ENCODE measurements at regions not wholly inside any gene's neighbourhood (a gene's known extent, or its start where the extent isn't known, plus 50 kb on each side); places are given as distances from the start of the nearest gene placed in this dataset.
"Not testable (repeated sequence)": the region's sequence is repeated elsewhere in the genome, so short reads cannot be mapped to it uniquely, and the experiment has no call there.

- DNase-seq = no peak
Observed at GRCh38 chr14:66295386-66295785, 190.8 kb upstream of the CCDC196 start.

GRCh38 chr14:66300886-66301285, 185.3 kb upstream of the CCDC196 start:
- no peak for DNase-seq

DNA sequence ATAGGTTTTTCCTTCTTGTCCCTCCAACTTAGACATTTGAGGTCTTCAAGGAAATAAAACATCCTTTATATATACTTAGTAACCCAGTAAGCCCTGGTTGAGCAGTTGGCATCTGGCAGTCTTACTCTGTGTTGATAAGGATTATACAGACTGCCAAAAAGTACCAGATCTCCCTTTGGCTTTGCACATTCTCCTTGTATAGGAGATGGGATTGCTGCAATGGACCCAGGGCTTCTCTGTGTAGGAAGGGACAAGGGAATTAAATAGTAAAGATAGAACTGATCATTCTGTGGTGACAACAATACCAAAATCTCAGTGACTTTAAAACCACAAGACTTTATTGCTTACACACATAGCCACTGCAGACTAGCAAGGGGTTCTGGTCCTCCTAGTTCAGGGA, 180.1 kb upstream of the CCDC196 start:
- DNase-seq = no peak

- no peak for DNase-seq
Observed at GRCh38 chr14:66311058-66311457, 175.1 kb upstream of the CCDC196 start.

DNA sequence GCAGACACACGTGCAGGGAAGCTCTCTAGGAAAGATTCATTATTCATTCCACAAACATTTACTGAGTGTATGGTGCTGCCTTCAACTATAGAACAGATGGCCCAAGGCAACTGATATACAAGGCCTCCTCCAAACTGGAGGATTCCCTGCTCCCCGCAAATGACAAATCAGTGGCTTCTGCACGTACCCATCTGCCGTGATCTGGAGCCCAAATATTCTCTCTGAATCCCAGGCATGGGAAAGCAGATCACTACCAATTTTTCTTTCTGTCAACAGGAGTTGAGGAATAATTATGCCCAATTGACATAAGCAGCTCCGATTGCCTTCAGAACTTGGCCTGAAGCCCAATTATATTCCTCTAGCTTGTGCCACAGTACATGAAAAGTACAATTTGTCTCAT, 174.2 kb upstream of the CCDC196 start:
- DNase-seq = peak; percentile 3

DNA sequence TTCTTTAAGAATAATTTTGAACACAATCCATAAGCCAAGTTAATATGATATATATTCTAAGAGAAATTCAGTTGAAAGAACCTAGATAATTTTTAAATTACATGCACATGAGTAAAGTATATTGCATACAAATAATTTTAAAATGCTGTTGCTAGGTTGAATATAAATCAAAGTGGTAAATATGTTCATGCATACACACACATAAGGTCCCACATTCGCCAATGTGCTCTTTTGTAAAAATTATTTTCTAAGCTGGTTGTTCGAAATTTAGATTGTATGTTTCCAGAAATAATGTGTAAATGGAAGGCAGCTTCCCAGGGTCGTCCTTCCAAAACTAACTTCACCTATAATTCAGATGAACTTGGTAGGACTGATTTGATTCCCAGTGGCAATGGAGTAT, 173.7 kb upstream of the CCDC196 start:
- no peak for DNase-seq

GRCh38 chr14:66315098-66315497, 171.1 kb upstream of the CCDC196 start:
- no peak for DNase-seq

DNA sequence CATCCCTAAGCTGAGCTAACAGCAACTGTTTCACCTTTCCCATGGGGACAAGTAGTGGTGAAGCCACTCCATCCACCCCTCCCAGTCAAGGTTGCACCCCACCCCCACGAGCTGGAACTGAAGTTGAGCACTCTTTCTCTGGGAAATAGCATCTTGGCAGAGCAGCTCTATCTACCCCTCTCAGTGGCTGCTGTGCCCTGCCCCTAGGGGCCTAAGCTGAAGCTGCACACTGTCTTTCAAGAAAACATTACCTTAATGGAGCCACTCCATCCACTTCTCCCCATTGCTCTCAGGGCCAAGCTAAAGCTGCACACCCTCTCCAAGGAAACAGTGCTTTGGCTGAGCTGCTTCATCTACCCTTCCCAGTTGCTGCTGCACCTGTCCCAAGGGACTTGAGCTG, 170.6 kb upstream of the CCDC196 start:
- DNase-seq = peak; percentile 20

- no peak for DNase-seq
Observed at GRCh38 chr14:66322564-66322963, 163.6 kb upstream of the CCDC196 start.

DNA sequence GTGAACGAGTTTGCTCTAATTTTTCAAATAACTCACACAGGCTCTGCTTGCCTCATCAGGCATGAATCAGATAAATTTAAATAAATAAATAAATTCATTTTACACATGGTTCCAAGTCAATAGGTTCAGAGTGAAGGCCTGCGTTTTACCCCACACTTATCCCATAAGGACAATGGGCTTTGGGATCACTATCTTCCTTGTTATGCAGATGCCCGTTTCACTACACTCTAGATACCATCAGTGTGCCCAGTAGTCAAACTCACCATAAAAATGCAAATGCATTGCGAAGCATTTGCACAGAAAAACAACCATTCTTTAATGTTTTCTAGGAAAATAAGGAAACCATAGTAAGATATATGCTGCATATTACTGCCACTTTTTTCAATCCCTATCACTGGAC, 155.9 kb upstream of the CCDC196 start:
- DNase-seq = no peak

GRCh38 chr14:66330916-66331315, 155.3 kb upstream of the CCDC196 start:
- DNase-seq = no peak

DNA sequence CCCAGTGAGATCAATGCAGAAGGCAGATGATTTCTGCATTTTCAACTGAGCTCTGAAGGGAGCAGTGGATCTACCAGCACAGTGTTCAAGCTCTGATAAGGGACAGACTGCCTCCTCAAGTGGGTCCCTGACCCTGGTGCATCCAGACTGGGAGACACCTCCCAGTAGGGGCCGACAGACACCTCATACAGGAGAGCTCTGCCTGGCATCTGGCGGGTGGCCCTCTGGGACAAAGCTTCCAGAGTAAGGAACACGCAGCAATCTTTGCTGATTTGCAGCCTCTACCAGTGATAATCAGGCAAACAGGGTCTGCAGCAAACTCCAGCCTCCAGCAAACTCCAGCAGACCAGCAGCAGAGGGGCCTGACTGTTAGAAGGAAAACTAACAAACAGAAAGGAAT, 152.9 kb upstream of the CCDC196 start:
- DNase-seq = not testable (repeated sequence)

DNA sequence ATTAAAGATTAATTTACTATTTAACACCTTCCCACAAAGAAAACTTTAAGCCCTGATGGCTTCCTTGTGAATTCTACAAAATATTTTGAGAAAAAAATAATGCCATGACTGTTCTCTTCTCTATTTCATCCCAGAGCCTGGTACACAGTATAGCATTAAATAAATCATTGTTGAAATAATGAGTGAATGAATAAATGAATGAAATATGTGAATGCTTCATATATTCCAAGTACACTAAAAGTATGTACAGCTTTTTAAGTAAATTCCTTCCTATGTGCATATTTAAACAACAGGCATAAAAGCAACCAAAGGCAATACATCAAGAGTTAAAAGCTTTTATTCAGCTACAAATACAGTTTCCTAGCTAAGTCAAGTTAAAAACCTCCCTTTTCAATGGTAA, 144.9 kb upstream of the CCDC196 start:
- no peak for DNase-seq

DNA sequence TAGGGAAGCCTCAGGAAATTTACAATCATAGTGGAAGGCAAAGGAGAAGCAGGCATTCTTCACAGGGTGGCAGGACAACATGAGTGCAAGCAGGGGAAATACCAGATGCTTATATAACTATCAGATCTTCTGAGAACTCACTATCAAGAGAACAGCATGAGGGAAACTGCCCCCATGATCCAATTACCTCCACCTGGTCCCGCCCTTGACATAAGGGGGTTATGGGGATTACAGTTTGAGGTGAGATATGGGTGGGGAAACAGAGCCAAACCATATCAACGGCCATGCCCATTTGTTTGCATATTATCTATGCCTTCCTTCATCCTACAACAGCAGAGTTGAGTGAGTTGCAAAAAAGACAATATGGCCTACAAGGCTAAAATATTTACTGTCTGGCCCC, 140.2 kb upstream of the CCDC196 start:
- no peak for DNase-seq

DNA sequence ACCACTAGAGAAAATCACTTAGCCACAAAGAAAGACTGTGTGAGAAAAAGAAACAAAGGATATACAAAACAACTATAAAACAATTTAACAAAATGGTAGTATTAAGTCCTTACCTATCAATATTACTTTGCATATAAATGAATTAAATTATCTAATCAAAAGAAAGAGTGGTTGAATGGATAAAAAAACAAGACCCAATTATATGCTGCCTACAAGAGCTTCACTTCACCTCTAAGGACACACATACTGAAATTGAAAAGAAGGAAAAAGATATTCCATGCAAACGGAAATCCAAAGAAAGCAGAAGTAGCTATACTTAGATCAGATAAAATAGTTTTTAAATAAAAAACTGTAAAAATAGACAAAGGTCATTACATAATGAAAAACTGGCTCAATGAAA, 134.9 kb upstream of the CCDC196 start:
- DNase-seq = no peak

DNA sequence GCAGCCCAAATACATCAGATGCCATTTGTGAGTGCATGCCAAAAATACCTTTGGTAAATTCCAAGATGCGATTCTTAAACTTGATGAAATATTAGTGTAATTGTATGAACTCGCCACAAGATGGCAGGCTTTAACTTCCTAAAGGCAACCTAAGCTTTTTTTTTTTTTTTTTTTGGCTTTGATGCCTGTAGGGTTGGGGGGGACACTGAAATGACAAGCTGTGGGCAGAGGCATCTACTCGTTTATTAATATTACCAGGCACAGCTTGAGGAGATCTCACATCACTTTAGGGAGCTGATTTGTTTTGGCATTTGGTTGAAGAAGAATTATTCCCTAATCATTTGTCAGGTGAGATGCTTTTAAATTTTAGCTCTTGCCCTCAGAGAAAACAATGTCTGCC, 126.7 kb upstream of the CCDC196 start:
- no peak for DNase-seq

- no peak for DNase-seq
Observed at GRCh38 chr14:66360366-66360926, 125.7 kb upstream of the CCDC196 start.

DNA sequence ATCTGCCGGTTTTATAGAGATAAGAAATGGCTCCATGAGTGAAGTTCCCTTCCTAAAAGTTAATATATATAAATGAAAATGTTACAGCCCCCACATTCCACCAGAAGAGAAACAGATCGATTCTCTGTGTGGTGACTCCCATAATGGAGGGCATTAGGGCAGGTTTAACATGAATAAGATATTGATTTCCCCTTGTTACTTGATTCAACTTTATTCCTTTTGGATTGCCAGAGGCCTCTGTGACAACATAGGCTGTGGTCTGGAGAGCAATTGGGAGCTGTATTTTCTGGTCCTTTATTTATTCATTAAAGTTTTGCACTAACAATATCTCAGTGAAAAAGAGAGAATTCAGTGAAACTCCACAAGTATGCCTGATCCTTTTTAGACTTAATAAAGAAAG, 125.2 kb upstream of the CCDC196 start:
- DNase-seq = no peak

DNA sequence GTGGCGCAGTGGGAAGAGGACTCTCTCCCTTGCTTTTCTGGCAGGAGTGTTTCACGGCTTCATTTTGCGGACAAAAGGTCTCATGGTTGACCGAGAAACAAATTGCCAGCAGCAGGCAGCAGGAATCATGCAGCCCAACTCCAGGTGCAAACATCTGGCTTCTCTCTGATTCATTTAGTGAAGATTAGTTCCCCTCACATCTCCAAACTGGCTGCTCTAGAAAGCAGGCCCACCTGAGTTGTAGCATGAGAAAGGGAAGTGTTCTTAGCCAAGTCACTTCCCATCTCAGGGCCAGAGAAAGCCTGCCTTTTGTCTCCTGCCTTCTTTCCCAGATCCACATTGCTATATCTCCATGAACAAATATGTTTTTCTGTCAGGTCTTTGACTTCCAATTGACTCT, 120.8 kb upstream of the CCDC196 start:
- DNase-seq = no peak

DNA sequence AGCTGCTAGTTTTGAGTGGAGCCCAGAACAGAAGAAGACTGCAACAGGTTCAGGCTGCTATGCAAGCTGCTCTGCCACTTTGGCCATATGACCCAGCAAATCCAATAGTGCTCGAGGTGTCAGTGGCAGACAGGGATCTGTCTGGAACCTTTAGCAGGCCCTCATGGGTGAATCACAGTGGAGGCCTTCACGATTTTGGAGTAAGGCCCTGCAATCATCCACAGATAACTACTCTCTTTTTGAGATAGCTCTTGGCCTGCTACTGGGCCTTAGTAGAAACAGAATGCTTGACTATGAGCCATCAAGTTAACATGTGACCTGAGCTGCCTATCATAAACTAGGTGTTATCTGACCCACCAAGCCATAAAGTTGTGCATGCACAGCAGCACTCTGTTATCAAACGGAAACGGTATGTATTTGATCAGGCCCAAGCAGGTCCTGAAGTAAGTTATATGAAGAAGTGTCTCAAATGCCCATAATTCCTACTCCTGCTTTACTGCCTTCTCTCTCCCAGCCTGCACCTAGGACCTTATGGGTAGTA, 116.9 kb upstream of the CCDC196 start:
- no peak for DNase-seq

DNA sequence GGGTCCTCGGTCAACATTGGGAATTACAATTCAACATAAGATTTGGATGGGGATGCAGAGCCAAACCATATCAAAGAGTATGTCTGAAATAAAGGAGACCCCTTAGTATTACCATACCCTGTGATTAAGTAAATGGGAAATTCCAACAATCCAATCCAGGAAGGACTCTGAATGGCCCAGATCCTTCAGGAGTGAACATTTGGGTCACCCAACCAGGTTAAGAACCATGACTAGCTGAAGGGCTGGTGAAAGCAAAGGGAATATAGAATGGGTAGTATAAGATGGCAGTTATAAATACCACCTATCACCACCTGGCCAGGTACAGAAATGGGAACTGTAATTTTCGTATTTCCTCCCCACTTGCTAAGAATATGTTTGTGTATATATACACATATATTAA, 114.4 kb upstream of the CCDC196 start:
- DNase-seq = no peak

GRCh38 chr14:66375046-66375964, 110.9 kb upstream of the CCDC196 start:
- DNase-seq = no peak

GRCh38 chr14:66377574-66377973, 108.6 kb upstream of the CCDC196 start:
- no peak for DNase-seq

DNA sequence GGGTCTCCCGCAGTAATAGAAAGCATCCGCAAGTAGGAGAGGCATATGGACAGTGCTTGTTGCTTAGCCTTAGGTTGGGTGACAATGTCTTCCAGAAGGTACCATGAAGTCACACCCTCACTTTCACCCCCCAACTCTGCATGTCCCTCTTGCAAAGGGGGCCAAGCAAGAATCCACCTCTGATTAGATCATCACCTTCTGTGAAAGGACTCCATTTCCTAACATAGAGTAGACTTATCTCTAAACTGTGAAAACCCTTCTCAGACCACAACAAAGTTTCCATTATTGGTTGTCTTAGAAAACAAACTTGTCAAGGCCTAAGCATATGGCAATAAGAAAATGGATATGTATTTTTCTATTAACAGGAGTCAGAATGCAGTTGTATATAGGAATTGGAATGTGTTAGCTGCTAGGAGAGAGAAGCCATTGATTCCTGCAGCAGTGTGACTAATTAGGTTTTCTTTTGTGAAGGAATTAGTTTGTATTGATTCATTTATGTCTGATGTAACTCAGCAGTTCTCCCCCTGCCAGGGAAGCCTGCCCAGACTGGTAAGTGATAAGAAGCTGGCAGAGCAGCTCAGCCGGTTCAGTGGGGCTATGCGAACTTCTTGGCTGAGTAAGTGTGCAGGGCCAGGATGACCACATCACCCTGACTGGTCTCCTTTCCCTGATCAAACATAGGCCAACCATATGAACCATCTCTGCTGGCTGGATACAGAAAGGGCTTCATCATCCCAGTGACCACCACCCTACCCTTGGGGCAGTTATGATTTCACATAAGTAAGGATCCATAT, 107.3 kb upstream of the CCDC196 start:
- no peak for DNase-seq
